ENCODE measurements at regions not wholly inside any gene's neighbourhood (a gene's known extent, or its start where the extent isn't known, plus 50 kb on each side); places are given as distances from the start of the nearest gene placed in this dataset.

- no peaks in the 10 kb centered on the region for H3K9me2 ChIP-seq
- no peaks in the 10 kb centered on the region for H3K27me3 ChIP-seq (ENCODE audit: insufficient read depth)
- no peaks in the 10 kb centered on the region for H3K79me2 ChIP-seq (ENCODE audit: insufficient read depth)
- no peaks in the 10 kb centered on the region for H4K20me1 ChIP-seq (ENCODE audit: insufficient read depth)
- 7% methylated on average over 1 of the region's 1 CpG for WGBS (ENCODE audit: low lambda C conversion rate)
- H3K4me1 ChIP-seq (ENCODE audit: control insufficient read depth in 1 of 2, insufficient read depth in 2 of 2, low read depth in 1 of 2, low read length in 1 of 2): no peaks in the 10 kb centered on the region
- H3K9me3 ChIP-seq: no peaks in the 10 kb centered on the region
- TF ChIP-seq CTCF (IDR thresholded peaks at IDR 0.05): no peak
- TF ChIP-seq PBX3 (IDR thresholded peaks at IDR 0.05): no peak
- TF ChIP-seq FOSL2 (IDR thresholded peaks at IDR 0.05; ENCODE audit: borderline replicate concordance, low read depth): no peak
- no peak for TF ChIP-seq MAX (IDR thresholded peaks at IDR 0.05; ENCODE audit: low read depth)
- no peak for TF ChIP-seq TEAD4 (IDR thresholded peaks at IDR 0.05; ENCODE audit: borderline replicate concordance, insufficient read depth)
- no peak for TF ChIP-seq IRF3 (IDR thresholded peaks at IDR 0.05; ENCODE audit: low read depth, low read length)
- no peak for TF ChIP-seq TAF1 (IDR thresholded peaks at IDR 0.05; ENCODE audit: borderline replicate concordance, low read depth, low read length)
- no peak for TF ChIP-seq RCOR1 (IDR thresholded peaks at IDR 0.05; ENCODE audit: low read length)
- TF ChIP-seq RFX5 (IDR thresholded peaks at IDR 0.05; ENCODE audit: low read length): no peak
- TF ChIP-seq ELF1 (IDR thresholded peaks at IDR 0.05): no peak
- DNase-seq: no peak
- H3K27ac ChIP-seq (ENCODE audit: low read depth in 2 of 2, low read length in 1 of 2): no peak overlapping the region
- no peak overlapping the region for H3K4me2 ChIP-seq
- ChIA-PET POLR2A (no interaction called here), CTCF (no interaction called here)
- no peaks in the 10 kb centered on the region for H3K36me3 ChIP-seq (replicated peaks in 1 of 2; ENCODE audit: control insufficient read depth in 1 of 2, insufficient read depth in 2 of 2, low read length in 1 of 2)
- H3F3A ChIP-seq (replicated peaks; ENCODE audit: insufficient read depth): no peaks in the 10 kb centered on the region
- no peak overlapping the region for H3K4me3 ChIP-seq (ENCODE audit: low read depth in 2 of 2, low read length in 1 of 2)
- no peak overlapping the region for H2AFZ ChIP-seq (ENCODE audit: low read depth)
- H3K9ac ChIP-seq: no peak overlapping the region
Observed at GRCh38 chr2:15023221-15023620, 390.7 kb downstream of the LRATD1 start.

GRCh38 chr2:15028406-15028805 lies 395.9 kb downstream of the LRATD1 start:
- no peak overlapping the region for H3K27ac ChIP-seq (ENCODE audit: low read depth in 2 of 2, low read length in 1 of 2)
- H3K9me2 ChIP-seq: no peaks in the 10 kb centered on the region
- WGBS (ENCODE audit: low lambda C conversion rate): 10% methylated on average over 2 of the region's 2 CpGs
- H4K20me1 ChIP-seq (ENCODE audit: insufficient read depth): no peaks in the 10 kb centered on the region
- no peaks in the 10 kb centered on the region for H3K9me3 ChIP-seq
- no peaks in the 10 kb centered on the region for H3K79me2 ChIP-seq (ENCODE audit: insufficient read depth)
- ChIA-PET CTCF (interaction anchor here (0.7 to 1.5 kb wide), 2 partner anchors 11 to 30 kb away, joined by 3 to 5 read pairs; no protein-coding TSS in a partner anchor), POLR2A (no interaction called here)
- TF ChIP-seq POLR2AphosphoS5 (IDR thresholded peaks at IDR 0.05; ENCODE audit: low read depth, low read length): no peak
- TF ChIP-seq RFX5 (IDR thresholded peaks at IDR 0.05; ENCODE audit: low read length): no peak
- TF ChIP-seq REST (IDR thresholded peaks at IDR 0.05; ENCODE audit: low read depth, low read length): no peak
- TF ChIP-seq PBX3 (IDR thresholded peaks at IDR 0.05): no peak
- no peak for TF ChIP-seq TAF1 (IDR thresholded peaks at IDR 0.05; ENCODE audit: borderline replicate concordance, low read depth, low read length)
- no peak for TF ChIP-seq GABPA (IDR thresholded peaks at IDR 0.05; ENCODE audit: low read depth)
- no peak overlapping the region for H3K4me3 ChIP-seq (ENCODE audit: low read depth in 2 of 2, low read length in 1 of 2)
- H3K27me3 ChIP-seq (ENCODE audit: insufficient read depth): no peaks in the 10 kb centered on the region
- H3K4me2 ChIP-seq: no peak overlapping the region
- H3K36me3 ChIP-seq (replicated peaks in 1 of 2; ENCODE audit: control insufficient read depth in 1 of 2, insufficient read depth in 2 of 2, low read length in 1 of 2): no peaks in the 10 kb centered on the region
- H3K9ac ChIP-seq: no peak overlapping the region
- no peak overlapping the region for H2AFZ ChIP-seq (ENCODE audit: low read depth)
- no peaks in the 10 kb centered on the region for H3F3A ChIP-seq (replicated peaks; ENCODE audit: insufficient read depth)
- DNase-seq: no peak
- no peaks in the 10 kb centered on the region; a peak in 1 of 4 replicates for H3K4me1 ChIP-seq (ENCODE audit: control insufficient read depth in 1 of 2, insufficient read depth in 2 of 2, low read depth in 1 of 2, low read length in 1 of 2)

All from SK-N-SH (cell line).